ENCODE measurements at regions not wholly inside any gene's neighbourhood (a gene's known extent, or its start where the extent isn't known, plus 50 kb on each side); places are given as distances from the start of the nearest gene placed in this dataset.

DNA sequence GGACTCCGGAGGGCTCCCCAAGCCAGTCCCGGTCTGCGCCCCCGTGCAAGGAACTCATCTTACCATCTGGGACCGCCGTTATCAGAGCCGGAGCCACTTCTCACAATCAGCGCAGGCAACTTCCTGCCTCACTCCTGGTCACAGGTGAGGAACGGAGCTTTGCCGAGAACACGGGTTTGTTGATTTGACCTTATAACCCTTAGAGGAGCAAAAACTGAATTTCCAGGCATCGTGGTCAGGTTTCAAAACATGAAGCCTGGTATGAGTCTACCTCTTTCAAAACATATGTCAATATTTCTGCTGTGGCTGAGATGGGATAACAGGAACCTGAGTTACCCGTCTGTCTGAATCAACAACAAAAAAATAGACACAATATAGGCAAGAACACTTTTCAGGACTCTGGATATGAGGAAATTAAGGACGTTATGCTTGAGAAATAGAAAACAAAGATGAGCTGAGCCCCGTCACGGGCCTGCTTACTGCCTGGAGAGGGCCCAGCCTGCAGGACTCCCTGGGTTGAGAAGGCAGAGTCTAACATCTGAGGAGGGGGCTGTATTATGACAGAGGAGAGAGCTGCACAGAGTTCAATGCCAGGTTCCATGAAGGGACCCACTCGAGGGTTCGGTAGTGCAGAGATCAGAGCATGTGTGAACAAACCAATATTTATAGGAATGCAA, 148.7 kb downstream of the NDUFA10 start:
- ChIA-PET CTCF (interaction anchor here (1.0 kb wide), 1 partner anchor 9 kb away, joined by 5 read pairs; no protein-coding TSS in a partner anchor), POLR2A (no interaction called here)
- TF ChIP-seq, protein P1, sequence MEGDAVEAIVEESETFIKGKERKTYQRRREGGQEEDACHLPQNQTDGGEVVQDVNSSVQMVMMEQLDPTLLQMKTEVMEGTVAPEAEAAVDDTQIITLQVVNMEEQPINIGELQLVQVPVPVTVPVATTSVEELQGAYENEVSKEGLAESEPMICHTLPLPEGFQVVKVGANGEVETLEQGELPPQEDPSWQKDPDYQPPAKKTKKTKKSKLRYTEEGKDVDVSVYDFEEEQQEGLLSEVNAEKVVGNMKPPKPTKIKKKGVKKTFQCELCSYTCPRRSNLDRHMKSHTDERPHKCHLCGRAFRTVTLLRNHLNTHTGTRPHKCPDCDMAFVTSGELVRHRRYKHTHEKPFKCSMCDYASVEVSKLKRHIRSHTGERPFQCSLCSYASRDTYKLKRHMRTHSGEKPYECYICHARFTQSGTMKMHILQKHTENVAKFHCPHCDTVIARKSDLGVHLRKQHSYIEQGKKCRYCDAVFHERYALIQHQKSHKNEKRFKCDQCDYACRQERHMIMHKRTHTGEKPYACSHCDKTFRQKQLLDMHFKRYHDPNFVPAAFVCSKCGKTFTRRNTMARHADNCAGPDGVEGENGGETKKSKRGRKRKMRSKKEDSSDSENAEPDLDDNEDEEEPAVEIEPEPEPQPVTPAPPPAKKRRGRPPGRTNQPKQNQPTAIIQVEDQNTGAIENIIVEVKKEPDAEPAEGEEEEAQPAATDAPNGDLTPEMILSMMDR (IDR thresholded peaks at IDR 0.05; ENCODE audit: control extremely low read depth, extremely low read depth, low read depth, missing control alignments): no peak
- DNase-seq (ENCODE audit: extremely low spot score): no peak

GRCh38 chr2:239874636-239875356, 150.3 kb downstream of the NDUFA10 start:
- no peak for DNase-seq (ENCODE audit: extremely low spot score)
- ChIA-PET CTCF (no interaction called here), POLR2A (no interaction called here)
- TF ChIP-seq, protein P1 (IDR thresholded peaks at IDR 0.05; ENCODE audit: control extremely low read depth, extremely low read depth, low read depth, missing control alignments): no peak

GRCh38 chr2:239873656-239874635, 151.2 kb downstream of the NDUFA10 start:
- no peak for DNase-seq (ENCODE audit: extremely low spot score)
- POLR2A ChIA-PET: no interaction called here
- TF ChIP-seq, protein P1 (IDR thresholded peaks at IDR 0.05; ENCODE audit: control extremely low read depth, extremely low read depth, low read depth, missing control alignments): no peak
- CTCF ChIA-PET: no interaction called here

- POLR2A ChIA-PET: no interaction called here
- TF ChIP-seq, protein P1 (IDR thresholded peaks at IDR 0.05; ENCODE audit: control extremely low read depth, extremely low read depth, low read depth, missing control alignments): no peak
- CTCF ChIA-PET: no interaction called here
- no peak for DNase-seq (ENCODE audit: extremely low spot score)
These were observed 153.4 kb downstream of the NDUFA10 start for GRCh38 chr2:239871481-239872435.

- TF ChIP-seq, protein P1 (IDR thresholded peaks at IDR 0.05; ENCODE audit: control extremely low read depth, extremely low read depth, low read depth, missing control alignments): no peak
- ChIA-PET CTCF (no interaction called here), POLR2A (no interaction called here)
- no peak for DNase-seq (ENCODE audit: extremely low spot score)
These were observed 154.3 kb downstream of the NDUFA10 start for GRCh38 chr2:239870863-239871262.

All from GM10248 (cell line).